ENCODE measurements at regions not wholly inside any gene's neighbourhood (a gene's known extent, or its start where the extent isn't known, plus 50 kb on each side); places are given as distances from the start of the nearest gene placed in this dataset.

DNA sequence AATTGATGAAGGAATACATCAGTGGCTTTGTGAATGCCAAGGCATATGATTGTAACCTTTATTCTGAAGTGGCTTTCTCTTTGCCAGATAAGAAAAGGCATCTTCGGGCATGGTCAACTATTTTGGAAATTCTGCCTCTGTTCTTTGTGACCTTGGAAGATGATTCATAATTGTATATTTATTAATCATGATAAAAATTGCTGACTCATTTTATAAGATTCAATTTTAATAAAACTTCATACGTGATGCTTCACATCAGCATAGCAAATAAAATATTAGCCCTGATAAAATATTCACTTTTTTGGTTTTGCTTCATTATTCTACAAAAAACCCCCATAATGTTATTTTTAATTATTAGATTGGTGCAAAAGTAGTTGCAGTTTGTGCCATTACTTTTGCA, 200.5 kb downstream of the MACC1 start:
- TF ChIP-seq L3MBTL2 (conservative IDR thresholded peaks at IDR 0.05) (no peak), FOXK2 (IDR thresholded peaks at IDR 0.05) (no peak), BHLHE40 (IDR thresholded peaks at IDR 0.05; ENCODE audit: borderline replicate concordance) (no peak), ZNF384 (IDR thresholded peaks at IDR 0.05) (no peak), HDGF (IDR thresholded peaks at IDR 0.05; ENCODE audit: borderline replicate concordance) (no peak), FOXA1 (IDR thresholded peaks at IDR 0.05) (no peak), SP1 (IDR thresholded peaks at IDR 0.05) (no peak), FOXM1 (IDR thresholded peaks at IDR 0.05; ENCODE audit: borderline replicate concordance) (no peak), CTBP1 (IDR thresholded peaks at IDR 0.05; ENCODE audit: borderline replicate concordance) (no peak), SUZ12 (IDR thresholded peaks at IDR 0.05) (no peak)
- TF ChIP-seq, protein P1, sequence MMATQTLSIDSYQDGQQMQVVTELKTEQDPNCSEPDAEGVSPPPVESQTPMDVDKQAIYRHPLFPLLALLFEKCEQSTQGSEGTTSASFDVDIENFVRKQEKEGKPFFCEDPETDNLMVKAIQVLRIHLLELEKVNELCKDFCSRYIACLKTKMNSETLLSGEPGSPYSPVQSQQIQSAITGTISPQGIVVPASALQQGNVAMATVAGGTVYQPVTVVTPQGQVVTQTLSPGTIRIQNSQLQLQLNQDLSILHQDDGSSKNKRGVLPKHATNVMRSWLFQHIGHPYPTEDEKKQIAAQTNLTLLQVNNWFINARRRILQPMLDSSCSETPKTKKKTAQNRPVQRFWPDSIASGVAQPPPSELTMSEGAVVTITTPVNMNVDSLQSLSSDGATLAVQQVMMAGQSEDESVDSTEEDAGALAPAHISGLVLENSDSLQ (IDR thresholded peaks at IDR 0.05): no peak

Data from HEK293T (cell line).